Hepatocyte (in vitro differentiated cells): ENCODE measurements at regions not wholly inside any gene's neighbourhood (a gene's known extent, or its start where the extent isn't known, plus 50 kb on each side); places are given as distances from the start of the nearest gene placed in this dataset.

ENCODE experiments used
- DNase-seq: peaks from one replicate; pipeline ENCODE4 v3.0.0-alpha.2; 2016; ENCODE audit warnings: low spot score
- H2AFZ ChIP-seq: fragments of 200-600 bp; sonication (generic); 2 replicates; pipeline ENCODE4 v1.6.0; 2016; ENCODE audit warnings: antibody characterized with exemption, mild to moderate bottlenecking
- H3K27ac ChIP-seq: fragments of 200-600 bp; sonication (generic); 2 replicates; pipeline ENCODE4 v1.5.1; 2016; ENCODE audit warnings: mild to moderate bottlenecking
- H3K27me3 ChIP-seq: fragments of 200-600 bp; sonication (generic); 2 replicates; pipeline ENCODE4 v1.6.1; 2016
- H3K36me3 ChIP-seq: fragments of 200-600 bp; sonication (generic); replicated peaks from 2 replicates; pipeline ENCODE4 v1.5.1; 2016; ENCODE audit warnings: low read depth; ENCODE audit not compliant: insufficient read depth
- H3K4me1 ChIP-seq: fragments of 200-600 bp; sonication (generic); 2 replicates; pipeline ENCODE4 v1.5.1; 2016; ENCODE audit warnings: mild to moderate bottlenecking, moderate library complexity; ENCODE audit not compliant: insufficient read depth
- H3K4me2 ChIP-seq: fragments of 200-600 bp; sonication (generic); 2 replicates; pipeline ENCODE4 v1.6.0; 2016
- H3K4me3 ChIP-seq: fragments of 200-600 bp; sonication (generic); 2 replicates; pipeline ENCODE4 v1.5.1; 2016; ENCODE audit warnings: mild to moderate bottlenecking
- H3K79me2 ChIP-seq: fragments of 200-600 bp; sonication (generic); 2 replicates; pipeline ENCODE4 v1.6.0; 2017; ENCODE audit warnings: mild to moderate bottlenecking
- H3K9me2 ChIP-seq: fragments of 200-600 bp; sonication (generic); replicated peaks from 2 replicates; pipeline ENCODE4 v1.6.0; 2017; ENCODE audit warnings: mild to moderate bottlenecking; ENCODE audit not compliant: insufficient read depth
- H3K9me3 ChIP-seq: fragments of 200-600 bp; sonication (generic); 2 replicates; pipeline ENCODE4 v1.5.1; 2016; ENCODE audit warnings: low read depth, mild to moderate bottlenecking
- H4K20me1 ChIP-seq: fragments of 200-600 bp; sonication (generic); 2 replicates; pipeline ENCODE4 v1.6.0; 2016; ENCODE audit warnings: mild to moderate bottlenecking; ENCODE audit not compliant: insufficient read depth, poor library complexity, severe bottlenecking
- EZH2 ChIP-seq: fragments of 200-600 bp; sonication (generic); IDR thresholded peaks from 2 replicates; pipeline ENCODE4 v1.6.1; 2016; ENCODE audit warnings: antibody characterized with exemption, mild to moderate bottlenecking, borderline replicate concordance
- EZH2phosphoT487 ChIP-seq: fragments of 200-600 bp; sonication (generic); IDR thresholded peaks from one replicate; pipeline ENCODE4 v1.6.1; 2018; ENCODE audit warnings: antibody characterized with exemption, mild to moderate bottlenecking, low read depth, moderate library complexity; ENCODE audit not compliant: unreplicated experiment, severe bottlenecking
- WGBS: methylation state at CpG from one replicate; pipeline ENCODE4 v1.1.6; 2016; ENCODE audit warnings: low lambda C conversion rate; ENCODE audit errors: missing lambda C conversion rate; 5-methylcytosine and 5-hydroxymethylcytosine counted together
- TF ChIP-seq, protein P1 (sequence below): fragments of 200-600 bp; sonication (generic); IDR thresholded peaks from 2 replicates; pipeline ENCODE4 v1.5.1; 2016; ENCODE audit warnings: antibody characterized with exemption, mild to moderate bottlenecking; ENCODE audit not compliant: poor library complexity

DNA sequence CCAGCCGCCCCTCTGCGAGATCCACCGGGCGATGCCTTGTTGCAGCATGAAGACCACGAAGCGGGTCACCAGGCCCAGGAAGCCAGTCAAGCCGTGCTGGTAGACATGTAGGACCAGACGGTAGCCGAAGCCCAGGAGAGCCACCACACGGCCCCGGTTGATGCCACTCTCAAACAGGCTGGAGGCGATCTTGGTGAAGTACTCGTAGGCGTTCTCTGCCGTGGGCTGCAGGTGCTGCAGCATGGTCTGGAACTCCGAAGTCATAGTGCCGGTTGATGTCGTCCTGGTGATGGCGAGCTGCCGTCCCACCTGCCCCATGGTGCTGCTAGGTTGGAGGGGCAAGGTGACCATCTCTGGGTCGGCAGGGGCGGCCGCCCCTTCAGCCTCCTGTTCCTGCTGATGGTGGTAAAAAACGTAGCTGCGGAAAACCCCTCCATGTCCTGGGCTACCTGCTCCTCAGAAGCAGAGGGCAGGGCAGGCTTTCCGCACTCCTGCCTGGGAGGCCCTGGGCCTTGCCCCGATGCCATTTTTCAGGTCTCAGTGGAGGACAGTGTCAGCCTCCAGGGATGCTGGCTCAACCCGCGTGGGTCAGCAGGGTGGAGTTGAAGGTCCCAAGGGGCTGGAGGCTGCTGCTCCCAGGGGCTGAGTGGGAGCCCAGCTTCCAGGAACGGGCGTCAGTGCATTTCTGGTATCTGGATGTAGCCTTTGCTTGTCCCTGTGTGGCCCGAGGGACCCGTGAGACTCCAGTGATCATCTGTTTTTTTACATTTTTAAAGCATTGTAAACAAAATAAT lies 98.7 kb downstream of the ADAMTS15 start:
- no peak overlapping the region for H3K27ac ChIP-seq
- TF ChIP-seq EZH2phosphoT487 (no peak), EZH2 (no peak)
- TF ChIP-seq, protein P1, sequence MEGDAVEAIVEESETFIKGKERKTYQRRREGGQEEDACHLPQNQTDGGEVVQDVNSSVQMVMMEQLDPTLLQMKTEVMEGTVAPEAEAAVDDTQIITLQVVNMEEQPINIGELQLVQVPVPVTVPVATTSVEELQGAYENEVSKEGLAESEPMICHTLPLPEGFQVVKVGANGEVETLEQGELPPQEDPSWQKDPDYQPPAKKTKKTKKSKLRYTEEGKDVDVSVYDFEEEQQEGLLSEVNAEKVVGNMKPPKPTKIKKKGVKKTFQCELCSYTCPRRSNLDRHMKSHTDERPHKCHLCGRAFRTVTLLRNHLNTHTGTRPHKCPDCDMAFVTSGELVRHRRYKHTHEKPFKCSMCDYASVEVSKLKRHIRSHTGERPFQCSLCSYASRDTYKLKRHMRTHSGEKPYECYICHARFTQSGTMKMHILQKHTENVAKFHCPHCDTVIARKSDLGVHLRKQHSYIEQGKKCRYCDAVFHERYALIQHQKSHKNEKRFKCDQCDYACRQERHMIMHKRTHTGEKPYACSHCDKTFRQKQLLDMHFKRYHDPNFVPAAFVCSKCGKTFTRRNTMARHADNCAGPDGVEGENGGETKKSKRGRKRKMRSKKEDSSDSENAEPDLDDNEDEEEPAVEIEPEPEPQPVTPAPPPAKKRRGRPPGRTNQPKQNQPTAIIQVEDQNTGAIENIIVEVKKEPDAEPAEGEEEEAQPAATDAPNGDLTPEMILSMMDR, result no peak
- no peaks in the 10 kb centered on the region for H3K9me3 ChIP-seq
- no peaks in the 10 kb centered on the region for H3K36me3 ChIP-seq
- H2AFZ ChIP-seq, result no peak overlapping the region
- H3K4me1 ChIP-seq, result no peaks in the 10 kb centered on the region
- no peak overlapping the region for H3K4me3 ChIP-seq
- no peaks in the 10 kb centered on the region for H3K9me2 ChIP-seq
- H3K27me3 ChIP-seq, result no peaks in the 10 kb centered on the region
- no peak for DNase-seq
- WGBS, result 95% methylated on average over 33 of the region's 33 CpGs
- H3K4me2 ChIP-seq, result no peak overlapping the region
- H4K20me1 ChIP-seq, result no peaks in the 10 kb centered on the region
- no peaks in the 10 kb centered on the region for H3K79me2 ChIP-seq

DNA sequence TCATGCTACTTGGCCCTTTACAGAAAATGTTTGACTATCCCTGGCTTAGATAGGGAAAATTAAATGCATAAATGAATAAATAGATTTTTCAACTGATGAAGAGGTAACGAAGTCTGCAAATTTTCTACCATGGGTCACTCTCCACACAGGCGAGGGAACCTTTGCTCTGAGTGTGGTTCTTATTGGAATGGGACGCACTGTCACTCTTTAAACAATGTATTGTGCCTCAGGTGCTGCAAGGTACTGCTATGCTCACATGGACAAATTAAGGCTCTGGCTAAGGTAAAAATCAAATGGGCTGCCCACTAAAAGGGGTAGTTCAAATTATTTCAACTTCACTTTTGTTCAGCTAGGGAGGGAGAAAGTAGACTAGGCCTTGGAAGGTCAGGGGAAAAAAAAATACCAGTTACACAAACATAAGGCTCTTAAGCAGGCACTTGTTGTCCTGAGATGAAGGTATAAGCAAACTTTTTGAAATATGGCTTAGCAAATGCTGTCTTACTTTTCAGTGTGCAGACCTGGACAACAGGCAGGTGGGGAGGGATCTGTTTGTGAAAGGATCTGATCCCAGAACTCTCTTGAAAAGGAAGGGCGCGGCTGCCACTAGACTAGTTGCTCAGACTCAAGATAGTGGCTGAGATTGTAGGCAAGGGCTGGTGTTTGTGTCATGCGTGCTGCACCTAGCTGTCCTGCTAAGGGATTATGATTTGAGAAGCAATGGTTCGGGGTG lies 99.5 kb downstream of the ADAMTS15 start:
- Histone ChIP-seq H2AFZ (no peak overlapping the region), H3K4me2 (no peak overlapping the region), H3K27ac (no peak overlapping the region), H3K4me3 (no peak overlapping the region), H3K9me3 (no peaks in the 10 kb centered on the region), H3K27me3 (no peaks in the 10 kb centered on the region), H4K20me1 (no peaks in the 10 kb centered on the region), H3K9me2 (no peaks in the 10 kb centered on the region), H3K4me1 (peaks cover under 1% of the 10 kb centered on the region), H3K36me3 (no peaks in the 10 kb centered on the region), H3K79me2 (no peaks in the 10 kb centered on the region)
- DNase-seq, result no peak
- TF ChIP-seq EZH2phosphoT487, result no peak
- TF ChIP-seq, protein P1, result no peak
- no peak for TF ChIP-seq EZH2
- 85% methylated on average over 7 of the region's 7 CpGs for WGBS

DNA sequence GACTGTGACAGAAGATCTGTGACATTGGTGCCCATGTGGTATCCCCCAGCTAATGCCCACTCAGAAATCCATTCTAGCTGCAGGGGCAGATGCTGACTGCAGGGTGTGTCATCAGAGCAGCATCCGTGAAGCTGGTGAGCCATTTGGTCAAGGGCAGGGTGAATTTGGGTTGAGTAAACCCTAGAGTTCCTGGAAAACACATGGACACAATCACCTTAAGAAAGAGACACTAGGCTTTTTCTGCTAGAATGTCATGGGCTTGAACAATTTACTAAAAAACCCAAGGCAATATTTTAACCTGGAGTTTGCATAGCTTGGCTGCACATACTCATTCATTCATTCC lies 100.0 kb downstream of the ADAMTS15 start:
- Histone ChIP-seq H3K27ac (no peak overlapping the region), H3K9me2 (no peaks in the 10 kb centered on the region), H3K4me3 (no peak overlapping the region), H3K79me2 (no peaks in the 10 kb centered on the region), H3K4me2 (no peak overlapping the region), H3K4me1 (peaks cover 3% of the 10 kb centered on the region), H4K20me1 (no peaks in the 10 kb centered on the region), H3K9me3 (no peaks in the 10 kb centered on the region), H3K27me3 (no peaks in the 10 kb centered on the region), H2AFZ (no peak overlapping the region), H3K36me3 (no peaks in the 10 kb centered on the region)
- no peak for DNase-seq
- 90% methylated on average over 1 of the region's 1 CpG for WGBS
- TF ChIP-seq EZH2phosphoT487, result no peak
- TF ChIP-seq EZH2, result no peak
- TF ChIP-seq, protein P1, result no peak
